Spleen (tissue), 7 donors: ENCODE measurements at regions not wholly inside any gene's neighbourhood (a gene's known extent, or its start where the extent isn't known, plus 50 kb on each side); places are given as distances from the start of the nearest gene placed in this dataset.

Source experiments
- POLR2A ChIP-seq, 3 donors: fragments of 450-650 bp; IDR thresholded peaks; one replicate each; pipeline ENCODE4 v1.5.1; 2017; ENCODE audit warnings: antibody characterized with exemption in 3 of 3, mild to moderate bottlenecking in 1 of 3
- TF ChIP-seq, protein P1 (sequence below), 11 experiments: fragments of 200-600 bp in 7 of 11; fragments of 450-650 bp in 4 of 11; sonication (generic) in 4 of 11; IDR thresholded peaks in 8 of 11; conservative IDR thresholded peaks in 3 of 11; 1 replicate in 7 of 11; 2 replicates in 4 of 11; pipeline versions ENCODE4 v1.4.0 to v1.8.0; 2016 to 2021; ENCODE audit warnings: antibody characterized with exemption in 11 of 11, inconsistent platforms in 4 of 11, mild to moderate bottlenecking in 1 of 11
- donor health status: DM: no; HTN: no; CAD: no; lungs with moderate emphysema.
- donor health status: DM: no; HTN: no; CAD: no.
- donor health status: DM: no; HTN: no; CAD: no.

- TF ChIP-seq, protein P1, sequence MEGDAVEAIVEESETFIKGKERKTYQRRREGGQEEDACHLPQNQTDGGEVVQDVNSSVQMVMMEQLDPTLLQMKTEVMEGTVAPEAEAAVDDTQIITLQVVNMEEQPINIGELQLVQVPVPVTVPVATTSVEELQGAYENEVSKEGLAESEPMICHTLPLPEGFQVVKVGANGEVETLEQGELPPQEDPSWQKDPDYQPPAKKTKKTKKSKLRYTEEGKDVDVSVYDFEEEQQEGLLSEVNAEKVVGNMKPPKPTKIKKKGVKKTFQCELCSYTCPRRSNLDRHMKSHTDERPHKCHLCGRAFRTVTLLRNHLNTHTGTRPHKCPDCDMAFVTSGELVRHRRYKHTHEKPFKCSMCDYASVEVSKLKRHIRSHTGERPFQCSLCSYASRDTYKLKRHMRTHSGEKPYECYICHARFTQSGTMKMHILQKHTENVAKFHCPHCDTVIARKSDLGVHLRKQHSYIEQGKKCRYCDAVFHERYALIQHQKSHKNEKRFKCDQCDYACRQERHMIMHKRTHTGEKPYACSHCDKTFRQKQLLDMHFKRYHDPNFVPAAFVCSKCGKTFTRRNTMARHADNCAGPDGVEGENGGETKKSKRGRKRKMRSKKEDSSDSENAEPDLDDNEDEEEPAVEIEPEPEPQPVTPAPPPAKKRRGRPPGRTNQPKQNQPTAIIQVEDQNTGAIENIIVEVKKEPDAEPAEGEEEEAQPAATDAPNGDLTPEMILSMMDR (IDR thresholded peaks at IDR 0.05 in 8 of 11, conservative IDR thresholded peaks at IDR 0.05 in 3 of 11) = no peak
- TF ChIP-seq POLR2A (IDR thresholded peaks at IDR 0.05) = no peak
These were observed 315.8 kb upstream of the DDHD1 start for GRCh38 chr14:53468876-53469275.
